ENCODE measurements at regions not wholly inside any gene's neighbourhood (a gene's known extent, or its start where the extent isn't known, plus 50 kb on each side); places are given as distances from the start of the nearest gene placed in this dataset.

- TF ChIP-seq CTCF (IDR thresholded peaks at IDR 0.05; ENCODE audit: insufficient read depth, low read length, missing control alignments) = no peak
- no peak for DNase-seq (ENCODE audit: low read depth, low spot score)
- ChIA-PET POLR2A (no interaction called here), CTCF (interaction anchor here (1.2 to 2.4 kb wide), 2 partner anchors 52 to 539 kb away, joined by 4 to 9 read pairs; partner anchors contain the start of gene EDN1)
- H3K4me3 ChIP-seq (ENCODE audit: low read depth, low read length) = no peak overlapping the region
These were observed 51.9 kb upstream of the EDN1 start for GRCh38 chr6:12238219-12238618.

Measured in AG04449 (cell line).